ENCODE measurements at regions not wholly inside any gene's neighbourhood (a gene's known extent, or its start where the extent isn't known, plus 50 kb on each side); places are given as distances from the start of the nearest gene placed in this dataset.

DNA sequence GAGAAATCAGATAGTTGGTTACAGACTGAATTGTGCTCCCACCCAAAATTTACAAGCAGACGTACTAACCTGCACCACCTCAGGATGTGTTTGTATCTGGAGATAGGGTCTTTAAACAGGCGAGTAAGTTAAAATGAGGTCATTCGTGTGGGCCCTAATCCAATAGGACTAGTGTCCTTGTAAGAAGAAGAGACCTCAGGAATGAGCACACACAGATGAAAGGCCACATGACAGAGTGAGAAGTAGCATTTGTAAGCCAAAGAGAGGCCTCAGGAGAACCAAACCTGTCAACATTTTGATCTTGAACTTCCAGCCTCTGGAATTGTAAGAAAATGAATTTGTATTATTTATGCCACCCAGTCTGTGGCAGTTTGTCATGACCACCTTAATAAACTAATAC is 149.5 kb upstream of the VWC2 start:
- TF ChIP-seq ZNF274 (IDR thresholded peaks at IDR 0.05; ENCODE audit: low read depth, low read length): no peak
- no peak for TF ChIP-seq YY1 (IDR thresholded peaks at IDR 0.05; ENCODE audit: insufficient read depth, insufficient read length)
- TF ChIP-seq SUZ12 (IDR thresholded peaks at IDR 0.05; ENCODE audit: extremely low read depth, insufficient read depth, insufficient read length): no peak
